HepG2 (cell line): ENCODE measurements at regions not wholly inside any gene's neighbourhood (a gene's known extent, or its start where the extent isn't known, plus 50 kb on each side); places are given as distances from the start of the nearest gene placed in this dataset.

ENCODE experiments used
- ATAC-seq: fragments of 200-7000 bp; cut with Tn5 transposase; 3 replicates; pipeline ENCODE4 v1.9.1; 2020; ENCODE audit warnings: mild to moderate bottlenecking, moderate library complexity
- BruUV-seq: library from RNA; stranded (reverse); fragments of 400-500 nt; replicated peaks from 2 replicates; lab custom pipeline; 2021; lab: Mats Ljungman, UMichigan
- CTCF ChIA-PET: fragments of 300-600 bp; formaldehyde crosslinking; extraction: SDS; loops from one replicate; lab custom pipeline; 2021; ENCODE audit warnings: low total read pairs, inconsistent platforms, low intra/inter-chr PET ratio; lab: Yijun Ruan, JAX
- POLR2A ChIA-PET: fragments of 350-600 bp; sonication (Branson Sonifier 250); formaldehyde crosslinking; loops from one replicate; lab custom pipeline; 2020; ENCODE audit warnings: antibody characterized with exemption, inconsistent platforms; lab: Yijun Ruan, JAX
- DNase-seq: peaks from one replicate; pipeline ENCODE4 v3.0.0-alpha.2; 2015; ENCODE audit warnings: low spot score
- FAIRE-seq: peaks from 3 replicates; lab custom pipeline; 2011; peaks lifted over from hg19 to GRCh38; lab: Jason Lieb, UNC
- H2AFZ ChIP-seq: one replicate; pipeline ENCODE4 v1.6.1; 2011; ENCODE audit warnings: low read length, inconsistent platforms
- H3K27ac ChIP-seq: fragments of 300-600 bp; 3 replicates; pipeline ENCODE4 v1.8.0; 2011; ENCODE audit warnings: mixed run types, mild to moderate bottlenecking, mixed read lengths, low read length, inconsistent platforms; ENCODE audit not compliant: insufficient read depth; ENCODE audit errors: extremely low read length
- H3K27me3 ChIP-seq, 2 experiments: fragments of 200-600 bp in 1 of 2; 2 replicates in 1 of 2; 3 replicates in 1 of 2; pipeline versions ENCODE4 v1.6.0 to v1.8.0; 2011; ENCODE audit warnings: low read length in 2 of 2, mild to moderate bottlenecking in 2 of 2, moderate library complexity in 2 of 2, inconsistent platforms in 1 of 2; ENCODE audit not compliant: insufficient read depth in 2 of 2, control insufficient read depth in 1 of 2
- H3K36me3 ChIP-seq, 2 experiments: fragments of 200-600 bp in 1 of 2; replicated peaks in 1 of 2; 2 replicates in 1 of 2; 3 replicates in 1 of 2; pipeline versions ENCODE4 v1.5.1 to v1.8.0; 2011; ENCODE audit warnings: low read length in 2 of 2, inconsistent platforms in 1 of 2; ENCODE audit not compliant: insufficient read depth in 2 of 2, control insufficient read depth in 1 of 2
- H3K4me1 ChIP-seq: 2 replicates; pipeline ENCODE4 v1.5.1; 2012; ENCODE audit warnings: low read length, inconsistent platforms; ENCODE audit not compliant: insufficient read depth
- H3K4me2 ChIP-seq: 2 replicates; pipeline ENCODE4 v1.6.0; 2011; ENCODE audit warnings: low read depth, low read length, inconsistent platforms
- H3K4me3 ChIP-seq, 3 experiments: fragments of 200-600 bp in 1 of 3; sonication (generic), shearing (Covaris generic) in 1 of 3; replicated peaks in 1 of 3; 2 replicates each; pipeline ENCODE4 v1.5.1; 2011 to 2016; ENCODE audit warnings: low read length in 3 of 3, inconsistent platforms in 2 of 3, low read depth in 2 of 3, mild to moderate bottlenecking in 2 of 3, control low read depth in 1 of 3, mixed read lengths in 1 of 3; ENCODE audit not compliant: insufficient read depth in 1 of 3
- H3K79me2 ChIP-seq: one replicate; pipeline ENCODE4 v1.6.1; 2011; ENCODE audit warnings: low read length, inconsistent platforms; ENCODE audit not compliant: insufficient read depth
- H3K9ac ChIP-seq: 2 replicates; pipeline ENCODE4 v1.6.0; 2011; ENCODE audit warnings: mild to moderate bottlenecking, low read depth, low read length, inconsistent platforms; ENCODE audit not compliant: insufficient read depth
- H3K9me3 ChIP-seq: 2 replicates; pipeline ENCODE4 v1.5.1; 2012; ENCODE audit warnings: mild to moderate bottlenecking, low read length
- H4K20me1 ChIP-seq: 2 replicates; pipeline ENCODE4 v1.6.0; 2011; ENCODE audit warnings: inconsistent platforms, mild to moderate bottlenecking, low read length, moderate library complexity; ENCODE audit not compliant: insufficient read depth
- KAT2B ChIP-seq: fragments of 150-350 bp; IDR thresholded peaks from 2 replicates; pipeline ENCODE4 v1.6.1; 2014; ENCODE audit warnings: low read depth, low read length, borderline replicate concordance
- KLF13 ChIP-seq: sonication (generic); formaldehyde crosslinking; IDR thresholded peaks from 2 replicates; pipeline ENCODE4 v1.4.0; 2020; ENCODE audit warnings: mild to moderate bottlenecking, missing genetic modification reagents
- NPAS2 ChIP-seq: sonication (generic); formaldehyde crosslinking; IDR thresholded peaks from 2 replicates; pipeline ENCODE4 v1.8.0; 2022; ENCODE audit warnings: mild to moderate bottlenecking, missing genetic modification reagents, borderline replicate concordance
- ZMYM4 ChIP-seq: sonication (generic); formaldehyde crosslinking; IDR thresholded peaks from 2 replicates; pipeline ENCODE4 v1.8.1; 2023; ENCODE audit warnings: mild to moderate bottlenecking, missing genetic modification reagents
- ZNF143 ChIP-seq: sonication (generic); formaldehyde crosslinking; IDR thresholded peaks from 2 replicates; pipeline ENCODE4 v1.4.0; 2020; ENCODE audit warnings: missing genetic modification reagents
- ZNF17 ChIP-seq: sonication (generic); formaldehyde crosslinking; IDR thresholded peaks from 2 replicates; pipeline ENCODE4 v1.5.0; 2020; ENCODE audit warnings: mild to moderate bottlenecking, missing genetic modification reagents
- ZNF740 ChIP-seq: sonication (generic); formaldehyde crosslinking; IDR thresholded peaks from 2 replicates; pipeline ENCODE4 v1.4.0; 2020; ENCODE audit warnings: missing genetic modification reagents
- WGBS: methylation state at CpG from one replicate; pipeline ENCODE4 v1.1.6; 2017; ENCODE audit warnings: low lambda C conversion rate; 5-methylcytosine and 5-hydroxymethylcytosine counted together
- in situ Hi-C: cut with HindIII; loops from 2 replicates; pipeline ENCODE4 v1.10.0; 2017; ENCODE audit warnings: low pct_unique_long_range_greater_than_20kb; ENCODE audit not compliant: extremely low pct_ligation_motif_present
- intact Hi-C: fragments of 100-400 bp; cut with micrococcal nuclease; formaldehyde crosslinking; loops from one replicate; pipeline ENCODE4 v1.10.0; 2022; ENCODE audit not compliant: unreplicated experiment
- TF ChIP-seq, protein P1 (sequence below): sonication (generic); formaldehyde crosslinking; IDR thresholded peaks from one replicate; pipeline ENCODE4 v1.5.1; 2020; ENCODE audit warnings: mild to moderate bottlenecking, missing genetic modification reagents; ENCODE audit errors: not compliant biosample characterization
- TF ChIP-seq, protein P2 (sequence below): sonication (generic); formaldehyde crosslinking; IDR thresholded peaks from 2 replicates; pipeline ENCODE4 v1.8.0; 2022; ENCODE audit warnings: mild to moderate bottlenecking, missing genetic modification reagents, moderate library complexity

GRCh38 chr12:77768558-77768957, 62.1 kb upstream of the NAV3 start:
- H3K79me2 ChIP-seq: no peaks in the 10 kb centered on the region
- no peak overlapping the region for H3K27ac ChIP-seq
- no TSS peak for BruUV-seq
- CTCF ChIA-PET: no interaction called here
- DNase-seq (no peak), ATAC-seq (no peak), FAIRE-seq (no peak)
- POLR2A ChIA-PET: no interaction called here
- H2AFZ ChIP-seq: no peak overlapping the region
- no peak for TF ChIP-seq ZNF17
- TF ChIP-seq NPAS2 (CRISPR knock-in tag): no peak
- TF ChIP-seq ZNF143: no peak
- no peaks in the 10 kb centered on the region for H3K36me3 ChIP-seq
- H3K4me3 ChIP-seq: no peak overlapping the region
- no peaks in the 10 kb centered on the region for H3K4me1 ChIP-seq
- no peaks in the 10 kb centered on the region for H3K9me3 ChIP-seq
- no peaks in the 10 kb centered on the region for H3K27me3 ChIP-seq
- in situ Hi-C loops: no loop called here
- H4K20me1 ChIP-seq: no peaks in the 10 kb centered on the region
- H3K4me2 ChIP-seq: no peak overlapping the region
- intact Hi-C loops: no loop called here
- H3K9ac ChIP-seq: no peak overlapping the region
- WGBS: no CpG with 5 or more reads among the region's 1 CpG

DNA sequence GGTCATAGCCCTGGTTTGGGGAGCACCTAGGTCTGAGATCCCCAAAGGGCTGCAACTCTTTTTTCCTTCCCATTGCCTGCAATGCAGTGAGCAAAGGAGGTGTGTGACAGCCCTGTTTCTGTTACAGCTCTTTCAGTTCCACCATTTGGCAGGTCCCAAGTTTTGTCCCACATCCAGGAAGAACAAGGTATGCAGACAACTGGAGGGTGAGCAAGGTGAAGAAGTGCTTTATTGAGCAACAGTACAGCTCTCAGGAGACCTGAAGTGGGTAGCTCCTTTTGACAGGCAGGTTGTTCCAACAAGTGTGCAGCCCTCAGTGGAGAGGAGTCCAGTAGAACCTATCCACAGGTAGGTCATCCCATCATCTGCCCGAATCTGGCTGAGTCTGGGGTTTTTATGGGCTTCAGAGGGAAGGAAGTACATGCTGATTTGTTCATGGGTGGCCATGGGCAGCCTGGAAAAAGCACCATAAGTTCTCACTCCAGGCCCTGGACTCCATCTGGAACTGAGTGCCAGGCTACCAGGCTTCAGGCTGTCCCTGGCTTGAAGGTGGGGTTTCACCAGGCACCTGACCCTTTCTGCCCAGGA, 62.8 kb upstream of the NAV3 start:
- no peaks in the 10 kb centered on the region for H3K36me3 ChIP-seq
- H3K9me3 ChIP-seq: no peaks in the 10 kb centered on the region
- H3K27me3 ChIP-seq: no peaks in the 10 kb centered on the region
- FAIRE-seq (no peak), DNase-seq (no peak), ATAC-seq (no peak)
- no peaks in the 10 kb centered on the region for H4K20me1 ChIP-seq
- H3K4me1 ChIP-seq: no peaks in the 10 kb centered on the region
- WGBS: 0% methylated on average over 1 of the region's 1 CpG
- no TSS peak for BruUV-seq
- in situ Hi-C loops: no loop called here
- H2AFZ ChIP-seq: no peak overlapping the region
- H3K4me2 ChIP-seq: no peak overlapping the region
- intact Hi-C loops: no loop called here
- POLR2A ChIA-PET: no interaction called here
- no peak overlapping the region for H3K4me3 ChIP-seq
- no peaks in the 10 kb centered on the region for H3K79me2 ChIP-seq
- CTCF ChIA-PET: no interaction called here
- no peak overlapping the region for H3K27ac ChIP-seq
- no peak overlapping the region for H3K9ac ChIP-seq
- no peak for TF ChIP-seq KAT2B
- TF ChIP-seq, protein P1, sequence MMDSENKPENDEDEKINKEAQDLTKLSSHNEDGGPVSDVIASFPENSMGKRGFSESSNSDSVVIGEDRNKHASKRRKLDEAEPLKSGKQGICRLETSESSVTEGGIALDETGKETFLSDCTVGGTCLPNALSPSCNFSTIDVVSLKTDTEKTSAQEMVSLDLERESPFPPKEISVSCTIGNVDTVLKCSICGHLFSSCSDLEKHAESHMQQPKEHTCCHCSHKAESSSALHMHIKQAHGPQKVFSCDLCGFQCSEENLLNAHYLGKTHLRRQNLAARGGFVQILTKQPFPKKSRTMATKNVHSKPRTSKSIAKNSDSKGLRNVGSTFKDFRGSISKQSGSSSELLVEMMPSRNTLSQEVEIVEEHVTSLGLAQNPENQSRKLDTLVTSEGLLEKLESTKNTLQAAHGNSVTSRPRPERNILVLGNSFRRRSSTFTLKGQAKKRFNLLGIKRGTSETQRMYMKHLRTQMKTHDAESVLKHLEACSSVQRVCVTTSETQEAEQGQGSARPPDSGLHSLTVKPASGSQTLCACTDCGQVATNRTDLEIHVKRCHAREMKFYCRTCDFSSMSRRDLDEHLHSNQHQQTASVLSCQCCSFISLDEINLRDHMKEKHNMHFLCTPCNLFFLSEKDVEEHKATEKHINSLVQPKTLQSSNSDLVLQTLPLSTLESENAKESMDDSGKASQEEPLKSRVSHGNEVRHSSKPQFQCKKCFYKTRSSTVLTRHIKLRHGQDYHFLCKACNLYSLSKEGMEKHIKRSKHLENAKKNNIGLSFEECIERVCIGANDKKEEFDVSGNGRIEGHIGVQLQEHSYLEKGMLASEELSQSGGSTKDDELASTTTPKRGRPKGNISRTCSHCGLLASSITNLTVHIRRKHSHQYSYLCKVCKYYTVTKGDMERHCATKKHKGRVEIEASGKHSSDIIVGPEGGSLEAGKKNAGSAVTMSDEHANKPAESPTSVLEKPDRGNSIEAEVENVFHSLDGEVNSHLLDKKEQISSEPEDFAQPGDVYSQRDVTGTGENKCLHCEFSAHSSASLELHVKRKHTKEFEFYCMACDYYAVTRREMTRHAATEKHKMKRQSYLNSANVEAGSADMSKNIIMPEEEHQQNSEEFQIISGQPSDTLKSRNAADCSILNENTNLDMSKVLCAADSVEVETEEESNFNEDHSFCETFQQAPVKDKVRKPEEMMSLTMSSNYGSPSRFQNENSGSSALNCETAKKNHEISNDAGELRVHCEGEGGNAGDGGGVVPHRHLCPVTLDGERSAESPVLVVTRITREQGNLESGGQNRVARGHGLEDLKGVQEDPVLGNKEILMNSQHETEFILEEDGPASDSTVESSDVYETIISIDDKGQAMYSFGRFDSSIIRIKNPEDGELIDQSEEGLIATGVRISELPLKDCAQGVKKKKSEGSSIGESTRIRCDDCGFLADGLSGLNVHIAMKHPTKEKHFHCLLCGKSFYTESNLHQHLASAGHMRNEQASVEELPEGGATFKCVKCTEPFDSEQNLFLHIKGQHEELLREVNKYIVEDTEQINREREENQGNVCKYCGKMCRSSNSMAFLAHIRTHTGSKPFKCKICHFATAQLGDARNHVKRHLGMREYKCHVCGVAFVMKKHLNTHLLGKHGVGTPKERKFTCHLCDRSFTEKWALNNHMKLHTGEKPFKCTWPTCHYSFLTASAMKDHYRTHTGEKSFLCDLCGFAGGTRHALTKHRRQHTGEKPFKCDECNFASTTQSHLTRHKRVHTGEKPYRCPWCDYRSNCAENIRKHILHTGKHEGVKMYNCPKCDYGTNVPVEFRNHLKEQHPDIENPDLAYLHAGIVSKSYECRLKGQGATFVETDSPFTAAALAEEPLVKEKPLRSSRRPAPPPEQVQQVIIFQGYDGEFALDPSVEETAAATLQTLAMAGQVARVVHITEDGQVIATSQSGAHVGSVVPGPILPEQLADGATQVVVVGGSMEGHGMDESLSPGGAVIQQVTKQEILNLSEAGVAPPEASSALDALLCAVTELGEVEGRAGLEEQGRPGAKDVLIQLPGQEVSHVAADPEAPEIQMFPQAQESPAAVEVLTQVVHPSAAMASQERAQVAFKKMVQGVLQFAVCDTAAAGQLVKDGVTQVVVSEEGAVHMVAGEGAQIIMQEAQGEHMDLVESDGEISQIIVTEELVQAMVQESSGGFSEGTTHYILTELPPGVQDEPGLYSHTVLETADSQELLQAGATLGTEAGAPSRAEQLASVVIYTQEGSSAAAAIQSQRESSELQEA (CRISPR knock-in tag): no peak
- TF ChIP-seq, protein P2, sequence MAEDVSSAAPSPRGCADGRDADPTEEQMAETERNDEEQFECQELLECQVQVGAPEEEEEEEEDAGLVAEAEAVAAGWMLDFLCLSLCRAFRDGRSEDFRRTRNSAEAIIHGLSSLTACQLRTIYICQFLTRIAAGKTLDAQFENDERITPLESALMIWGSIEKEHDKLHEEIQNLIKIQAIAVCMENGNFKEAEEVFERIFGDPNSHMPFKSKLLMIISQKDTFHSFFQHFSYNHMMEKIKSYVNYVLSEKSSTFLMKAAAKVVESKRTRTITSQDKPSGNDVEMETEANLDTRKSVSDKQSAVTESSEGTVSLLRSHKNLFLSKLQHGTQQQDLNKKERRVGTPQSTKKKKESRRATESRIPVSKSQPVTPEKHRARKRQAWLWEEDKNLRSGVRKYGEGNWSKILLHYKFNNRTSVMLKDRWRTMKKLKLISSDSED (CRISPR knock-in tag): no peak
- TF ChIP-seq ZNF740 (CRISPR knock-in tag): no peak
- no peak for TF ChIP-seq KLF13 (CRISPR knock-in tag)
- TF ChIP-seq ZMYM4 (CRISPR knock-in tag): no peak
